Stimulated activated CD4-positive, alpha-beta T cell treated with anti-CD3 and anti-CD28 coated beads, Interleukin-12 subunit alpha, Interleukin-12 subunit beta, amount 100 ng/mL, for 4 hours (primary cell): ENCODE measurements at regions not wholly inside any gene's neighbourhood (a gene's known extent, or its start where the extent isn't known, plus 50 kb on each side); places are given as distances from the start of the nearest gene placed in this dataset.

Experiments
- DNase-seq: peaks from one replicate; pipeline ENCODE4 v3.0.0-alpha.2; 2020

DNA sequence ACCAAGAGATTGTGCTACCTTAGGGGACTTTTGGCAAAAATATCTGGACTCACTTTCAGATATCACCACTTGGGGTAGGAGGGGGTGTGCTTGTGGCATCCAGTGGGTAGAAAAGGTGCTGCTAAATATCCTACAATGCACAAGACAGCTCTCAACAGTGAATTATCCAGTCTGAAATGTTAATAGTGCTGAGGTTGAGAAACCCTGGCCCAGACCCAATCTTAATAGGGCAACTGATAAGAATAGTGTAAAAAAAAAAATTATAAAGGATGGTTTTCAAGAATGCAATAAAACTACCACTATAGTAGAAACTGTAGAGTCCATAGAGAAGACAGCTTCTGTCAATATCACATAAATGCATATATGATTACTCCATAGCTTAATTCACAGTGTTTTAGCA, 185.5 kb downstream of the ZNF330 start:
- DNase-seq = no peak

DNA sequence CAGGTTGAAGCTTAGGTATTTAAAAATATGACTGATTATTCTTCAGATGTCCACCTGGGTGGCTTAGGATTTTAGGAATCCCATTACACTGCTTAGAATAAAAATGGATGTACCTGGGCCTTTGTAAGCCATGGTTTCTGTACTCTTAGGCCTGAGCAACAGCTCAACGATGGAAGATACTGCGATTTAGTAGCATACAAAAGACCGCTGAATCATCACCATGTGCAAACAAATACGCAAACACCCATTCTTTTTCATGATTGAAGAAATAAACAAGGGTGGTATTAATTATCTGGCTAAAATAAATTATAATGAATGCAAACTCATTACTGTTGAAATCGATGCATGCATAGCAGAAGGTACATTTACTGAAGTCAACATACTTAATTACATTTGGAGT, 188.9 kb downstream of the ZNF330 start:
- DNase-seq = no peak

DNA sequence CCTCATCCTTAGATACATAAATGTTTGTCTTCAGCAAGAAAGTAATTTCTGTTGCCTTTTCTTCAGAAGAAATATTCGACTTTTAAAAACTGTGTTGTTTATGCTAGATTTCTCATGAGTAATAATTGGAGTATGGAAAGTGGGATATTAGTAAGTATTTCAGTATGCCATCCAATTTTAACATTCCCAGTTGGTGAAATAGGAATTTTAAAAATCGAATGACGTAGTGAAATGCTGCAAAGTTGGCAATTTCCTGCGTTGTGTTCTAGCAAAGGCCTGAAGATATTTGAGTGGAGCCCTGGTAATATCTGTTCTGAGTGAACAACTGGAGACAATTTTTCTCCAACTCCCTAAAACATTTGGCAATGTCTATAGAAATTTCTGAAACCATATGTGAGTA, 190.1 kb downstream of the ZNF330 start:
- DNase-seq = no peak

DNA sequence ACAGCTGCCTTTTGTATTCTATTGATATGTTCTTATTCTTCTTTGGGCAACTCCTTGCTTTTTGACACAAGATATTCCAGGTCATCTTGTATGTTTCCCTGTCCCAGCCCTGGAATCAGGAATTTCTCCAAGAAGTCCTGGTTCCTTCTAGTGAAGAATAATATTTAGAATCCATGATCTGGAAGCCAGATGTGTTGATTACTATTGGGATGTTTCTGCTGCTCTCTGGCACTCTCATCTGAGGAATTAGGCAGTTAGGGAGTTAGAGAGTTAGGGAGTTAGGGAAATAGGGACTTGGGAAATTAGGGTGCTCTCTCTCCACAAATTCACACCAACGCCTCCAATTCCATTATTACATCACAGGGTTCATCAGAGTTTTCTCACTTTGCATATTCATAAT, 191.2 kb downstream of the ZNF330 start:
- DNase-seq = no peak

DNA sequence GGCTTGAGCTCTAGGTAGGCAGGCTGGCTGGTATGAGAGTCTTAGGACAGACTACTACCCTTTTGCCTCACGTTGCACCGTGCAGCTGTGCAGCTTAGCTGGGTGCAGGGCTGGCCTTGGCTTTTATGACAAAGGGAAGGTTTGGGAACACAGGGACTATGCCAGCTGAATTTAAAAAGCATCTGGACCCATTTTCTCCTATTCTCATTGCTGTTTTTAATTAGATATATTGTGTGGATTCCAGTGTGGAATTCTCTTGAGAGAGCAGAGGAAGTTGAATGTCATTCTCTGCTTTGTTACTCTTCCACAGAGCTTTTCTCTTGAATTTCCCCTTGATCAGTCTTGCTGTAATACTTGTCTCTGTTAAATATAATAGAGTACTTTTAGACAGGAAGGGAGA, 192.7 kb downstream of the ZNF330 start:
- DNase-seq = no peak

DNA sequence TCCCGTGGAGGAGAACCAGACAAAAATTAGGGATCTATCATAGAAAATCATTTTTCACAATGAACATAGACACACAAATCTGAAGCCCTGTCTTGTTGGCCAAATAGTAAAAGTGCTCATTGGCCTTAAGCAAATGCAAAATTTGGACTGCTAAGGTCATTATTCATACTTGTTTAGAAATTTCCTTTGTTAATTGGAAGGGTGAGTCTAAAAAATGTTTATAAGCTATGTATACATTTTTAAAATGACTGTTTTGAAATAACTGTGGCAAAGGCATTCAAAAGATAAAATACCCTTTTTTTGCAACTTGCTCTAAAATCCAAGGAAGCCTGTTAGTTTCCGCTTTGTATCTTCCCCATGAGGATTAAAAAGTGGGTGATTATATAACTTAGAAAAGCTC, 195.0 kb downstream of the ZNF330 start:
- no peak for DNase-seq

DNA sequence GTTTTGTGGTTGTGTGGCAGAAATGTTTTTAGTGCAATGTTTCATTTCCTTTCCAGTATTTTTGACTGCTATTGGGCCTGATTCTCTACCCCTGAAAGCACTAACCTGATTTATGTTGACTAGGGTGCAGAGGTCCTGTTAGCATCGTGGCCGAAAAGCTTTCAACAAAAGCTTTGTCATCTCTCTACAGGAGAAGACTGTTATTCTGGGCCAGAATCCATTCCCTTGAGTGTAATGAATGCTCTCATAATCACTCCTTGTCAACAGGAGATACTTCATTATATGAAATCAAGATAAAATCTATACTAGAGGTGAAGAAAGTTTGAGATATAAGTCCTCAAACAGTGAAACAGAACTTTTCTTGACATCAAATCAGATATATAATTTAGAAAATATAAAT, 195.5 kb downstream of the ZNF330 start:
- no peak for DNase-seq

DNA sequence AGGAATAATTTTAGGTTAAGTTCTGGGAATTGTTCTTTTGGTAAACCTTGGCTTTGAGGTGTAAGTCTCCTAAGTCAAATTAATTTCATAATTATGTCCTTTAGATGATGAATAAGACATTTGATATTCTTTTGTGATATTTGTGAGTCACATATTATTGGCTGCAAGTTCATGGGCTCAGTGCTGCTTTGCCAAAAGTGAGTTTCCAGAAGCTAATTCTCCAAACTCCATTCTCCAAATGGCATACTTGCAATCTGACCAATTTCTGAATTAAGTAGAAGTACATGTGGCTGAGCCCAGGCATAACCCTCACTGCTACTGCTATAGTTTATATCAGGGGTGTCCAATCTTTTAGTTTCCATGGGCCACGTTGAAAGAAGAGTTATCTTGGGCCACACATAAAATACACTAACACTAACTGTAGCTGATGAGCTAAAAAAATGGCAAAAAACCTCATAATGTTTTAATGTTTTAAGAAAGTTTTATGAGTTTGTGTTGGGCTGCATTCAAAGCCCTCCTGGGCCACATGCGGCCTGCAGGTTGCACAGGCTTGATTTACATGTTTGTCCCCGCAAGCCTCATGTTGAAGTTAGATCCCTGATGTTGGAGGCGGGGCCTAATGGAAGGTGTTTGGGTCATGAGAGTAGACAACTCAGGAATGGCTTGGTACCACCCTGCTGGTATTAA, 196.1 kb downstream of the ZNF330 start:
- no peak for DNase-seq

DNA sequence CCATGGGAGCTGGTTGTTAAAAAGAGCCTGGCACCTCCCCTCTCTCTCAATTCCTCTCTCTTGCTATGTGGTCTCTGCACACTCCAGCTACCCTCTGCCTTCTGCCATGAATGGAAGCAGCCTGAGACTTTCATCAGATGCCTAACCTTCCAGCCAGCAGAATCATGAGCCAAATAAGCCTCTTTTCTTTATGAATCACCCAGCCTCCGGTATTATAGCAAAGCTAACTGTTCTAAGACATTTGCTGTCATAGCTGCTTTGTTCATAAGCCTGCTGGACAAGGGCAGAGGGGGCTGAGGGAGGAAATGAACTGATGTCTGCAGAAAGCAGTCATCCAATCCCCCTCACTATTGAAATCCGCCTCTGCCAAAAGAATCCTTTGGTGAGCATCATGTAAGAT, 196.7 kb downstream of the ZNF330 start:
- no peak for DNase-seq

DNA sequence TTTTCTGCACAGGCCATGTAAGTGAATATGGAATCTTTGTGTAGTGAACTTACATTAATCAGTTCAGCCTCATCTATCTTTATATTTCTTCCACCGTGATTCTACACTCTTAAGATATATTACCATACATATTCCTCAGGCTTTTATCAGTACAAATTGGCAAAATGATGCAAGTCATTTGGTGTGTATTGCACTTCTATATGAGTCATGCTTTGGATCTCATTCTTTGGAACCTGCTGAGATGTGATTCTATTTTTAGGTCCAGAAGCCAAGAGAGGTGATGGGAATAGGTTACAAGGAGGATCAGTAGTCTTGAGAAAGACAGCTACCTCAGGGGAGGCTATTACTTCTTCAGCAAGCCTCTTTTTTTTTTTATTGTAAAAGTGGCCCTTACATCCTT, 204.4 kb downstream of the ZNF330 start:
- no peak for DNase-seq

DNA sequence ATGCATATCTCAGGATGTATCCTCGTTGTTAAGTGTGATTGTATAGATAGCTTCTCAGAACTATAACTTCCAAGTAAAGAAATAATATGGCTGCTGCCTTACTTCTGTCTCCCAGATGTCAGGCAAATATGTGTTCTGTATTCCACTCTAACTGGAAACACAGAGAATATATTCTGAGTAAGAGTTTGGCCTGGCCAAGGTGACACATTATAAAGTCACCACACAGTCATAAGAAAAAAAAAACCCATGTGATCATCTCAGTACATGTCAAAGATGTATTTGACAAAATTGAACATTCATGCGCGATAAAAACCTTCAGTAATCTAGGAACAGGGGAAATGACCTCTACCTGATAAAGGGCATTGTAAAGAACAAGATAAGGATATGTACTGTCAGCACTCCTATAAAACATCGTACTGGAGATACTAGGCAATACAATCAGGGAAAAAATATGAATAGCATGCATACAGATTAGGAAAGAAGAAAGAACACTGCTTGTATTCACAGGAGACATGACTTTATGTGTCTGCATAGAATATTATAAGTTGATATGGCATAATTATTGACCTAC, 207.1 kb downstream of the ZNF330 start:
- DNase-seq = no peak

DNA sequence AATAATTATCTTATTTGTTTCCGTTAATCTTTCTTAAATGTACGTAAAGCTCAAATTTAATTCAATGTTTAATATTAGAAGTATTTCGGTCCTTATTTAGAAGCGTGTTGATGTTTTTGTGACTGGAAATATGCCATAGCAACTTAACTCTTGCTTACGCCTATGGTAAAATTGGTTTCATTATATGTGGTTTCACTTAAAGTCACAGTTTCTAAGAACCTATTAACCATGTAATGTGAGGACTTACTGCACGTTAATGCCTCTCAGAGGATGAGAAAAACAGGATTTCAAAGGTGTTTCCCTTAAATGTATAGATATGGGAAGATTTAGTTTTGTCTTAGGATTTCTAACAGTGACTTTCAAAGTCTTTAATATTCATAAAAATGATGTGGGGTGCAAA, 206.4 kb upstream of the IL15 start:
- no peak for DNase-seq

DNA sequence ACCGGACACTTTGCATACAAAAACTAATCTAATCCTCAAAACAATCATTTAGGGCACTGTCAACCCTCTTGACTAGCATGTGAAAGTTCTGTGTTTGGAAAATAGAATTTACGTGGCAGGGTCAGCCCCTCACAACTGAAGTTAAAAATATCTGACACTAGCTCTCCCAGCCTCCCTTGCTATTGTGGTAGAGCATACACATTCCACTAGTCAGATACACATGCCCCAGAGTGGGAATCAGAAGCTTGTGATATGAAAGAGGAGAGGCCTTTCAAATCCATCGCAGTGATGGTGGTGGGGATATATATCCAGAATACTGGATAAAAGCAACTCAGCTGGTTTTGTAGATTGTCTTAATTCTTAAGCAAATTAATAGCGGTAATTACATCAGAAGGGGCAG, 205.7 kb upstream of the IL15 start:
- no peak for DNase-seq

DNA sequence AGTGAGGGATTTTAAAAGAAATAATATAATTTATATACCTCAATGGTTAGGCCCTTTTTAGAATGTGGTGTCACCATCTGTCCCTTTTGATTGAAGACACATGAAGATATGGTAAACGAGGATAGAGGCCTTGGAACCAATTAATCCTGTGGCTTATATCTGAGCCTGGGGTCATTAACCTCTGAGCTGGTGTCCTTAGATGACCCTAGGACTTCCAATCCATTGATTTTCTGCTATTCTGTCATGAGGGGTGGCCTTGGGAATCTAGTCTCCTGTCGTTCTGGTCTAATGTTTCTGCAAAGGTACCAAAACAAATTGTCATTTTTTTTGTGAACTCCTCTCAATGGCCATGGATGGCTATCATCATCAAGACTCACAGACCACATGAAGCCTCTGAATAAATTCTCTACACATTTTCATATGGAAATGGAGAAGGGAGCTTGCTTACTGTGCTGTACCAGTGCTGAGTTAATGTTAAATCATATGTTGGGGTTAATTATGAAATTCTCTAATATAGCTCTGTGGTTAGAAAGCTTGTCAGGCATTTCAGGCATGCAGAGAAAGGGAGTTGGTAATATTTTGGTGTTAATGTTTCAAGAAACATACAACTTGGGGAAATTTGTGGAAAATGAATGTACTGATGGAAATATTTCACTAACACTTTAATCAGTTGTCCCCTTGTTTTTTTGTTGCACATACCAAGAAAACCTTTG, 204.2 kb upstream of the IL15 start:
- DNase-seq = no peak

DNA sequence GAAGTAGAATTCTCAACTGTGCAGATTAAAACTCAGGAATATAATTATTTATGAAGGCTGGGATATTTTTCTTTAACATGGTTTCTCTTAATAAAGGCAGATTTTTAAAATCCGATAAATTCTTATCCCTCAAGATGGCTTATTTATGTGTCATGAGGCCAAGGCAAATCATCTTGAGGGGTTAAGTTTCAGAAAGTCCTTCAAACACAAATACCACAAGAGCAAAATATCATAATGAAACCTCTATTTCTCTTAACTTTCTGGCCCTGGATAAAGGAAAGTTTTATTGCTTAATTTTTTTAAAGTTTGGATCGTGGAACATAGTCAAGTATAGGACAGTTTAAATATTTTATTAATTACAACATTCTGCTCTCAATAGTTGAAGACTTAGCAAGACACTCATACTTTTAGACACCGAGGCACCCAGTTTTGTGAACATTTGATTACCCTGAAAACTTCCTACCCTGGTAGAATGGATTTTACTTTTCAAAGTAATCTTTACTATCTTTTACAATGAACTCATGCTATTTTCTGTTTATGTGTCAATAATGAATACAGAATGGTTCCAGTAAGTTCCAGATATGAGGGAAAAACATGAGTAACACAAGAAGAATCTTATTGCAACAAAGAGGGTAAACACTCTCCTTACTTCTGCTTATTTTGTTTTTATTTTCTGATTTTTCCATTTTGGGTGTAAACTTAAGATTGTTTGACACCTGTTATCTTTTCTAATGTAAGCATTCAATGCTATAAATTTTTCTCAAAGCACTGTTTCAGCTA, 200.7 kb upstream of the IL15 start:
- no peak for DNase-seq

DNA sequence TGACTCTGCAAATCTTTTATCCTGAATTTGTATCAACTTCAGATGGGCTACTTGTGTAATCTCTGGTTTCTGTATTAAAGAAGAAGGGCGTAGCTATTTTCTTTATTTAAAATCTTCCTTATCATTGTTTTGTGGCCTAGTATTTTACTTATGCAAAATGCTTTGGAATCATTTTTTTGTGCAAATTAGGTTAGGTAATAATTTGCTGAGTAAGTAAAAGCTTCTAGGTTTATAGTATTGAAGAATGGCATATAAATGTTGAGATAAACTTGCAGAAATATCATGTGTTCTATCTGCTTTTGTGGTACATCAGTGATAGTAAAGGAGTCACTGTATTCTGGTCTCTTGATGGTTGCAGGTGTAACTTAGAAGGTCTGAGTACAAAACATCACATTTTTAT, 197.2 kb upstream of the IL15 start:
- no peak for DNase-seq

DNA sequence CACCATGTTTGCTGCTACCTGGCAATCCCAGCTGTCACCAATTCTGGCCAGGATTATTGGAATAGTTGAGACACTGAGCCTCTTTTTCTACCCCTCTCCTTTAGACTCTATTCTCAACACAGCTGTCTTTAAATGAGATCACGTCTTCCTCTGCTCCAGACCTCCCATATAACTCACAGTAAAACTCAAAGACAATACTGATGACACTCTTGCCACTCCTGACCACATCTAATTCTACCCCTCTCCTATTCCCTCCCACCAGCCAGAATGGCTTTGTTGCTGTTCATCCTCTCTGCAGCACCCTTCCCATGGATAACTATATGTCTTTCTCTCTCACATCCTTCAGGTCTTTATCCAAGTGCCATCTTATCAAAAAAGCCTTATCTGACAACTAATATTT, 188.6 kb upstream of the IL15 start:
- no peak for DNase-seq

DNA sequence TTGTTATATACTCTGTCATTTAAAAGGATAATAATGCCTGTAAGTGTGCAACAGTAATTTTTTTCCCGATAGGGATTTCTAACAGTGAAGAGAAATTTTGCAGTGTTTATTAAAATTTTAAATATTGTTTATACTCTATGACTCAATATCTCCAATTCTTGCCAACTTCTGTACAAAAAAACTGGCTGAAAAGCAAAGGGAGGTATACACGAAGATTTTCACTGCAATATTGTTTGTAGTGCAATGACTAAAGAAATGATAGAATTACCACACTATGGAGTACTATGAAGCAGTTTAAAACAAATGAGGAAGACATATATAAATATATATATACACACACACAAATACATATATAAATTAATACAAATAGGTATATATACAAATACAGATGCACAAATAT, 187.9 kb upstream of the IL15 start:
- no peak for DNase-seq

DNA sequence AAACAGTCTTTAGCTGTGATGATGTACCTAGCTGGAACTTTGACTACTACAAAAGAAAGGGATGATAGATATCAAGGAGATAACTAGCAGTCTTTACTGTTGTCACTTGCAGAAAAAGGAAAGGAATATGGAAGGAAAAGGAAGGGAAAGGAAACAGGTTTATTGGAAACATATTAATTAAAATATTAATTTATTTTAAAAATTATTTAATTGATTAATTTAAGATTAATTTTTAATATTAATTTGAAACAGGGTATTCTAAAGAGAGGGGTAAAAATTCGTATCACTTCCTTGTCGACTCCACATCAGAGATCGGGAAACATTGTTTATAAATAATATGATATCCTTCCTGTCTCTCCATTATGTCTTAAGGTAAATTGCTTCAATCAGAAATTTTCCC, 186.5 kb upstream of the IL15 start:
- DNase-seq = no peak

DNA sequence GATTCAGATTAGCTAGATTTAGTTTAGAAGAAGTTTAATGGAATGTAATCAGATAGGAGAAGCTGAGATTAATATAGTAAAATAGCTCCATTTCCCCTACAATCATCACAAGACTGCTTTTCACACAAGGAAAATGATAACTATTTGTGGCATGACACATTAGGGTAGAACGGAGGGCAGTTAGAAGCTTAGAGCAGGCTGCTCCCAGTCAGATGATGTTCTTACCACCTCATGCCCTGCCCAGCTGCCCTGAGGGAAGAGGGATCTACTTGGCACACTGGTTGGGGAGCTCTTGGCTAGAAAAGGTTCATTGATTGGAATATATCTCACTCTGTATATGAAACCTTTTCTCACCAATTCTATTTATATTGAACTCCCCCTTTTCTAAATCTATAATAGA, 180.7 kb upstream of the IL15 start:
- DNase-seq = no peak

DNA sequence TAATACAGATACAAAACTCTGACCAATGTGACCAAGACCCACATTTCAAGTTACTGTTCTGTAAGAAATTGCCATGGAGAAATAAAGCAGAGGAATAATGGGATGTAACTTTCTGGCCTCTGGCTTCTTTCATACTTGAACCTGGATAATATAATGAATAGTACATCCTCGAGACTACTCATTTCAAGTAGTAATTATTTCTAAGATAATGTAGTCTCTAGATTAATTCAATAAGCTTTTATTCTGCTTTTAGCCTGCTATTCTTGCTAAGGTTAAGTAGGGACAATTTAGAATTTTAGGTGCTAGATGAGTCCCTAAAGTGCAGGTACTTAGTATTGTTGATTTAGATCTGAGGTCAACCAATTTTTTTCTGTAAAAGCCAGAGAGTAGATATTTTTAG, 178.7 kb upstream of the IL15 start:
- no peak for DNase-seq

DNA sequence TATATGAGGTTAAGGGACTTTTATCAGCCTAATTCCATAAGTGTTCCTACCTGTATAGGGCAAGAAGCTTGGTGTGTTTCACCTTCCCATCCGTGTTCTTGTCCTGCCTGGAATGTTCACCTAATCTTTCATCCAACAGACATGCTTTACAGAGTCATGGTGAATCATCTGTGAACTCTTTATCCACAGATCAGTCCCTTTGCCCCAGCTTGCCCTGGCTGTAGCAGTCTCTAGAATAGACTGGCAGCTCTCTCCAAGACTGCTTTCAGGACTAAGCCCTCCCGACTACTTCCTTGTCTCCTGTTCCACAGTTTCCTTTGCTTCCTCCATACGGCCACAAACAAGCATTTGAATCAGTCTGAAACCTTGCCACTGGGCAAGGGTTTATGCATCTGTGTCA, 177.9 kb upstream of the IL15 start:
- no peak for DNase-seq

DNA sequence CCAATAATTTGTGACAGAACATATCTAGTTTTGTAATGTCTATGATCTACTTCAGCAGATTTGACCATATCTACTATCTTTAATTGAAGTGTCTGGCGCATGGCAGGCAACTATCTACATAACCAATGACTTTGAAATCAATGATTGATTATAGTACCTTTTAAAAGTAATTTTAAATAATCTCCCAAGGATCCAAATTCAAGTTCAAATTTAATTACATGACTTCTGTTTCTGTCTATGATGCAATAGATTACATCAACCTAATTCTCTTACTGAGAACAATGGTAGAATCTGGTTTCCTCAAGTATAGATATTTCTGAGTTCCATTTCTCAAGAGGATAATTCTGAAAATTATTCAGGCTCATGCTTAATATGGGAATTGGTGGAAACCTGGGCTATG, 177.4 kb upstream of the IL15 start:
- DNase-seq = no peak

DNA sequence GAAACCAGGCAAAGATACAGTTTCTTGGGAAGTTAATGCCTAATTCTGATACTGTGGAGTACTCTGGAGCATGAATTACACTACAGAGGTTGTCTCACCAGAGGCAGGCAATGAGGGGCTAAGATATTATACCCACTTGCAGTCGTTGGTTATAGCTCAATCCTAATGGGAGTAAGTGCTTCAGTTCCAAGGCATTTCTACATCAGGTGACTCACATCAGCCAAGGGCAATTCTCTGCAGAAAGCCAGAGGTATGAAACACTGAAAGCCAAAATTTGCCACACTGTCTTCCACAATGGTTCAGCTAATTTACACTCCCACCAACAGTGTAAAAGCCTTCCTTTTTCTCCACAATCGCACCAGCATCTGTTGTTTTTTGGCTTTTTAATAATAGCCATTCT, 174.0 kb upstream of the IL15 start:
- DNase-seq = no peak
